ENCODE measurements at regions not wholly inside any gene's neighbourhood (a gene's known extent, or its start where the extent isn't known, plus 50 kb on each side); places are given as distances from the start of the nearest gene placed in this dataset.

DNA sequence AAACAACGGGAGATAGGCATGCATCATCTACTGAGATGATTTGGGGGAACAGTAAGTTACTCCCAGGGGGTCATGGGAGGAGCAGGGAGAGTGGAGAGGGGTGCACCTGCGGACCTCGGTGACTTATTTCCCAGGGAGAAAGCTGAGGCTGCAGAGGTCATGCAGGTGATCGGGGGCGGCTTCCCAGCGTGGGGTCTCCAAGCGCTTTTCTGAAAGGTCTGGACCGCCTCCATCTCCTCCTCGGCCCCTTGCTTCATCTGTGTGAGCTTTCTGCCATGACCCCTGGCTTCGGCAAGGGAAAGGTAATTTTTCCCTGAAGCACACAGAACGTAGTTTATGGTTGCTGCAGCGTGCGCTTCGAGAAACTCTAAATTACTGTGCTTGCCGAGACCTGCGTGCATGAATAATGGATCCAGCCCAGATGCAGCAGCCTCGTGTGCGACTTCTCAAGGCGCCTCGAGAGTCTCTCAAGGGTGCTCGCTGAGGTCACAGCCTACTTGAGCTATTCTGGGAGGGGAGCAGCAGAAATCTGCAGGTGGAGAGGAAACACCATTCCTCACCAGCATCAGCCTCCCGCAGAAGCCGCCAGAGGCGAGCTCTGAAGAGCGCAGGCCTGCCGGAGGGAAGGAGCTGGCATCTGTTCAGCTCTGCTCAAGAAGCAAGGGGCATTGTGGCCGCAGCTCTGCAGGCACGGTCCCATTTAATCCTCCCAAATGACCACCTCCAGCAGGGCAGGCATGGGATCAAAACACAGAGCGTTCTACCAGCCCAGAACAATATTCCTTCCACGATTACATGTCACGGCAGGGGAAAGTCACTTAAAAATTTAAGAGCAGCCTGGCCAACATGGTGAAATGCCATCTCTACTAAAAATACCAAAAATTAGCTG lies 308.4 kb upstream of the MYT1L start:
- Histone ChIP-seq H3K36me3 (ENCODE audit: control insufficient read depth in 4 of 4, insufficient read depth in 3 of 4, low read depth in 1 of 4, low read length in 3 of 4) (no peaks in the 10 kb centered on the region), H3K27ac (ENCODE audit: low read depth in 1 of 2, low read length in 2 of 2) (no peak overlapping the region), H3K9ac (ENCODE audit: low read depth in 1 of 2, low read length in 2 of 2) (no peak overlapping the region), H3K9me3 (ENCODE audit: control insufficient read depth in 4 of 4, low read length in 3 of 4) (no peaks in the 10 kb centered on the region), H3K4me1 (ENCODE audit: control insufficient read depth in 4 of 4, insufficient read depth in 4 of 4, low read length in 3 of 4) (no peaks in the 10 kb centered on the region), H3K4me3 (ENCODE audit: low read depth in 1 of 3, low read length in 3 of 3) (no peak overlapping the region), H3K27me3 (ENCODE audit: control insufficient read depth in 4 of 4, insufficient read depth in 4 of 4, low read length in 3 of 4) (peaks cover 0 to 4% (median 0%) of the 10 kb centered on the region in 4 donors)
- TF ChIP-seq SP1 (IDR thresholded peaks at IDR 0.05) (no peak), FOXA1 (IDR thresholded peaks at IDR 0.05) (no peak), JUND (IDR thresholded peaks at IDR 0.05) (no peak), HNF4G (IDR thresholded peaks at IDR 0.05) (no peak), RAD21 (IDR thresholded peaks at IDR 0.05) (no peak), GABPA (IDR thresholded peaks at IDR 0.05 in 1 of 2, conservative IDR thresholded peaks at IDR 0.05 in 1 of 2) (no peak), EGR1 (IDR thresholded peaks at IDR 0.05; ENCODE audit: low read depth in 2 of 2) (no peak), MAX (IDR thresholded peaks at IDR 0.05) (no peak), REST (IDR thresholded peaks at IDR 0.05) (no peak), TAF1 (conservative IDR thresholded peaks at IDR 0.05) (no peak), CTCF (IDR thresholded peaks at IDR 0.05; ENCODE audit: low read depth, low read length, missing input control) (no peak), NR2F2 (IDR thresholded peaks at IDR 0.05) (no peak)
- no peak for DNase-seq (ENCODE audit: low spot score)
- WGBS = 74% methylated on average over 31 of the region's 31 CpGs

GRCh38 chr2:2638547-2639220 lies 307.6 kb upstream of the MYT1L start:
- DNase-seq (ENCODE audit: low spot score) = no peak
- Histone ChIP-seq H3K27ac (ENCODE audit: low read depth in 1 of 2, low read length in 2 of 2) (no peak overlapping the region), H3K9me3 (ENCODE audit: control insufficient read depth in 4 of 4, low read length in 3 of 4) (no peaks in the 10 kb centered on the region)
- no peak for TF ChIP-seq FOXA1 (IDR thresholded peaks at IDR 0.05)
- TF ChIP-seq CTCF (IDR thresholded peaks at IDR 0.05; ENCODE audit: low read depth, low read length, missing input control) = no peak
- TF ChIP-seq NR2F2 (IDR thresholded peaks at IDR 0.05) = no peak
- TF ChIP-seq RAD21 (IDR thresholded peaks at IDR 0.05) = no peak
- no peak for TF ChIP-seq FOXA2 (IDR thresholded peaks at IDR 0.05)
- TF ChIP-seq MAX (IDR thresholded peaks at IDR 0.05) = no peak
- no peak for TF ChIP-seq HNF4G (IDR thresholded peaks at IDR 0.05)
- no peak for TF ChIP-seq YY1 (IDR thresholded peaks at IDR 0.05)
- no peak for TF ChIP-seq JUND (IDR thresholded peaks at IDR 0.05)
- no peak for TF ChIP-seq REST (IDR thresholded peaks at IDR 0.05)
- TF ChIP-seq TAF1 (conservative IDR thresholded peaks at IDR 0.05) = no peak
- no peak for TF ChIP-seq SP1 (IDR thresholded peaks at IDR 0.05)
- no peak for TF ChIP-seq HNF4A (conservative IDR thresholded peaks at IDR 0.05)
- no peak for TF ChIP-seq RXRA (IDR thresholded peaks at IDR 0.05)
- no peak for TF ChIP-seq ATF3 (IDR thresholded peaks at IDR 0.05)

More at GRCh38 chr2:2638547-2639220, 307.6 kb upstream of the MYT1L start:
- no peak overlapping the region for H3K4me3 ChIP-seq (ENCODE audit: low read depth in 1 of 3, low read length in 3 of 3)
- peaks cover 0 to 4% (median 0%) of the 10 kb centered on the region in 4 donors for H3K27me3 ChIP-seq (ENCODE audit: control insufficient read depth in 4 of 4, insufficient read depth in 4 of 4, low read length in 3 of 4)
- 69% methylated on average over 11 of the region's 11 CpGs for WGBS
- no peaks in the 10 kb centered on the region for H3K4me1 ChIP-seq (ENCODE audit: control insufficient read depth in 4 of 4, insufficient read depth in 4 of 4, low read length in 3 of 4)
- H3K9ac ChIP-seq (ENCODE audit: low read depth in 1 of 2, low read length in 2 of 2) = no peak overlapping the region
- H3K36me3 ChIP-seq (ENCODE audit: control insufficient read depth in 4 of 4, insufficient read depth in 3 of 4, low read depth in 1 of 4, low read length in 3 of 4) = no peaks in the 10 kb centered on the region

Measured in liver (tissue), 8 donors.